ENCODE measurements at regions not wholly inside any gene's neighbourhood (a gene's known extent, or its start where the extent isn't known, plus 50 kb on each side); places are given as distances from the start of the nearest gene placed in this dataset.

DNA sequence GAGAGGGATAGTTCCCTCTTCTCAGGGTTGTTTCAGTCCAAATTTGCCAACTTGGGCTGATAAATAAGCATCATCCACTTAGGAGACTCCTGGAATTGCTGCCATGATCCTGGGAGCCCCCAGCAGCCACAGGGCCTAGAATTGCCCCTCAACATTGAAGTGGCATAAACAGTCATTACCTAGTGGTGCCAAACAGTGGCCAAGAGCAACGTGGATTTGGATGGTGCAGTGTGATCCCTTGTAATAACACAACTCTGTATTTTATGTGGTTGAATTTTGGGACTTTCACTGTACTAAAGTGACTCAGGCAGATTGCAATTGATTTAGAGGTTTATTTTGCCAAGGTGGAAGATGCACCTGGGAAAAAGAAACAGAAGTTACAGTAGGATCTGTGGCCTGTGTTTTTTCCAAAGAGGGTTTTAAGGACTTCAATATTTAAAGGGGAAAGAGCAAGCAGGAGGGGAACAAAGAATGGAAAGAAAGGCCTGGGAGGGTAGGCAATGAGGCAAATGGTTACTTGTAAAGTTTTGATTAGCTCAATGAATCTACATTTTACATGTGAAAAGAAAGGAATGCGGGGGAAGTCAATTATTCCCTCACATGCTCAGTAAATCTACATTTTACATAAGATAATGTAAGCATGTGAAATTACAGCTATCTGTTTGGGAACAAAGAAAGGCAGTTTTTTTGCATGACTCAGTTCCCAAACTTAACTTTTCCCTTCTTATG, 168.0 kb upstream of the NOX3 start:
- Histone ChIP-seq H3K27ac (ENCODE audit: low read depth, low read length) (peak overlapping the region; percentile 85), H3K27me3 (ENCODE audit: control insufficient read depth, insufficient read depth, low read length) (no peaks in the 10 kb centered on the region), H3K9ac (ENCODE audit: low read length) (no peak overlapping the region), H3K36me3 (ENCODE audit: control insufficient read depth, insufficient read depth, low read length) (no peaks in the 10 kb centered on the region), H3K4me1 (ENCODE audit: control insufficient read depth, insufficient read depth, low read length) (peaks cover 11% of the 10 kb centered on the region), H3K9me3 (ENCODE audit: control insufficient read depth, insufficient read depth, low read depth, low read length) (0 out of 2 replicates have a peak, but pooled peaks cover 5% of the 10 kb centered on the region), H3K4me3 (ENCODE audit: low read depth, low read length) (0 out of 2 replicates have a peak overlapping the region, but pooled peaks have one; percentile 19)

GRCh38 chr6:155614606-155615005, 159.0 kb upstream of the NOX3 start:
- Histone ChIP-seq H3K4me3 (ENCODE audit: low read depth, low read length) (no peak overlapping the region), H3K27me3 (ENCODE audit: control insufficient read depth, insufficient read depth, low read length) (no peaks in the 10 kb centered on the region), H3K9me3 (ENCODE audit: control insufficient read depth, insufficient read depth, low read depth, low read length) (peaks cover 46% of the 10 kb centered on the region), H3K4me1 (ENCODE audit: control insufficient read depth, insufficient read depth, low read length) (no peaks in the 10 kb centered on the region), H3K36me3 (ENCODE audit: control insufficient read depth, insufficient read depth, low read length) (no peaks in the 10 kb centered on the region), H3K9ac (ENCODE audit: low read length) (no peak overlapping the region), H3K27ac (ENCODE audit: low read depth, low read length) (no peak overlapping the region)

DNA sequence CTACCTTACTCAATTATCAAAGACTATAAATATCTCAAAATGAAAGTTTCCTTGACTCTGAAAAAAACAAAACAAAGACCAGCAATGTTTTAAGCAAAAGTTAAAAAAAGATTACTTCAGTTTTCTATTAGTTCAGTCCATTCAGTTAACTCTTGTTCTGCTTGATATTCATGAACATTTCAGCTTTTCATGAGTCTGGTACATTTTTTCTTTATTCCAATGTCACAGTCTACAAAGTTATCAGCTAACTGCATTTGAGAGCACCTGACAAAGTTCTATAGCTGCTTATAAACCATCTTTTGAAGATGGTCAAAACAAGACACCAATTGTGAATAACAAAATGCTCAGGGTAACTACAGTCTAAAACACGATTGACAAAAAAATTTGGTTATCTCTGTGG, 156.1 kb upstream of the NOX3 start:
- Histone ChIP-seq H3K36me3 (ENCODE audit: control insufficient read depth, insufficient read depth, low read length) (no peaks in the 10 kb centered on the region), H3K4me1 (ENCODE audit: control insufficient read depth, insufficient read depth, low read length) (no peaks in the 10 kb centered on the region), H3K27me3 (ENCODE audit: control insufficient read depth, insufficient read depth, low read length) (no peaks in the 10 kb centered on the region), H3K27ac (ENCODE audit: low read depth, low read length) (no peak overlapping the region), H3K9me3 (ENCODE audit: control insufficient read depth, insufficient read depth, low read depth, low read length) (peaks cover 49% of the 10 kb centered on the region), H3K9ac (ENCODE audit: low read length) (no peak overlapping the region), H3K4me3 (ENCODE audit: low read depth, low read length) (no peak overlapping the region)

DNA sequence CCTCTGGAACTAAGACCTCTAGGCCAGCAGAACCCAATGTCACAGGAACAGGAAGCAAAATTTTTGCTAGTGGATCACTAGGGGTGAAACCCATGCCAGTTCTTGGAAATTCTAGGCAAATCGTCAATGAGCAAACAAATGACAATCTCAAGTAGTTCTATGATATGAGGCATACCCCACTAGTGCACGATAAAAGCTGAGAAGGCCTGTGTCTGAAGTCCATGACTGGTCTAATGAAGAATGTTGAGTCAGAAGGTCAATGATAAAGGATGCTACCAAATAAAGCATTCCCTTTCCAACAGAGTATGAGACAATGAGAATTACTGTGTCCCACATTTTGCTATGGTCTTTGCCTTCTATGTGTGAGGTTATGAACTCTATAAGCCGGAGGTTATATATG, 149.4 kb upstream of the NOX3 start:
- Histone ChIP-seq H3K9me3 (ENCODE audit: control insufficient read depth, insufficient read depth, low read depth, low read length) (peaks cover 7% of the 10 kb centered on the region), H3K4me3 (ENCODE audit: low read depth, low read length) (no peak overlapping the region), H3K4me1 (ENCODE audit: control insufficient read depth, insufficient read depth, low read length) (no peaks in the 10 kb centered on the region), H3K27me3 (ENCODE audit: control insufficient read depth, insufficient read depth, low read length) (no peaks in the 10 kb centered on the region), H3K36me3 (ENCODE audit: control insufficient read depth, insufficient read depth, low read length) (no peaks in the 10 kb centered on the region), H3K9ac (ENCODE audit: low read length) (no peak overlapping the region), H3K27ac (ENCODE audit: low read depth, low read length) (no peak overlapping the region)

GRCh38 chr6:155599561-155599960, 143.9 kb upstream of the NOX3 start:
- no peaks in the 10 kb centered on the region for H3K36me3 ChIP-seq (ENCODE audit: control insufficient read depth, insufficient read depth, low read length)
- H3K27me3 ChIP-seq (ENCODE audit: control insufficient read depth, insufficient read depth, low read length): no peaks in the 10 kb centered on the region
- no peaks in the 10 kb centered on the region for H3K9me3 ChIP-seq (ENCODE audit: control insufficient read depth, insufficient read depth, low read depth, low read length)
- H3K4me1 ChIP-seq (ENCODE audit: control insufficient read depth, insufficient read depth, low read length): peaks cover 3% of the 10 kb centered on the region
- H3K4me3 ChIP-seq (ENCODE audit: low read depth, low read length): no peak overlapping the region
- H3K27ac ChIP-seq (ENCODE audit: low read depth, low read length): no peak overlapping the region
- no peak overlapping the region for H3K9ac ChIP-seq (ENCODE audit: low read length)

DNA sequence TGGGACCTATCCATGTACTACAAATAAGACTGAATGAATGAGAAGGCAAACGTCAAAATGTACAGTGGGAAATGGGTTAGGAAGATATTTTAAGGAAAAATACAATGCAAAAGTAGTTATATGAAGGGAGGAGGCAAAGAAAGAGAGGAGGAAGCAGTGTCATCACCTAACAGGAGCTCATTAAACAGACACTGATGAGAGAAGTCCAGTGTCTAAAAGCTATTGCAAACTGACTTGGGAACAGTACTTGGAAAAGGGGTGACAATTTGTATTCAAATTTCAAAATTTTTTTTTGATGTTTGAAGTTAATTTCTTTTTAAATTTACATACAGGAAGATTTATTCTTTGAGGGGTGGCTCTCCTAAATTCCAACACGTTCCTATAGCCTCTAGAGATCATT, 143.5 kb upstream of the NOX3 start:
- no peaks in the 10 kb centered on the region for H3K27me3 ChIP-seq (ENCODE audit: control insufficient read depth, insufficient read depth, low read length)
- H3K27ac ChIP-seq (ENCODE audit: low read depth, low read length): no peak overlapping the region
- H3K9ac ChIP-seq (ENCODE audit: low read length): no peak overlapping the region
- no peak overlapping the region for H3K4me3 ChIP-seq (ENCODE audit: low read depth, low read length)
- no peaks in the 10 kb centered on the region for H3K9me3 ChIP-seq (ENCODE audit: control insufficient read depth, insufficient read depth, low read depth, low read length)
- no peaks in the 10 kb centered on the region for H3K36me3 ChIP-seq (ENCODE audit: control insufficient read depth, insufficient read depth, low read length)
- peaks cover 3% of the 10 kb centered on the region for H3K4me1 ChIP-seq (ENCODE audit: control insufficient read depth, insufficient read depth, low read length)

DNA sequence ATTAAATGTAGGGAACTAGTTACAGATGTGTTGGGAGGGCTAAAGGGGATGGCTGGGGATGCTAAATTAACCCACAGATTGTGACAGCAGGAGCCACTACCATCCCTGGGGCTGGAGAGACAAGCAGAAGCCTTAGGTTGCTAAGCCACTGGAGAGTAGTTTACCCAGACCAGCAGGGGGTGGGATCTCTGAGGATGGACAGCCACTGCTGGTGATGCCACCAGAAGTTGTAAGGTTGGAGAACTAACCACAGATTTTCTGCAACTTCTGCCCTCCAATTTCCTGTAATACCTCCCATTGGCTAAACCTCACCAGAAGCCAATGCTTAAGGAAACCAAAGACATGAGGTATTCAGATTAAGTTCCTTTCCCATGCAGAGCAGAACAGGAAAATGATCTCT, 139.6 kb upstream of the NOX3 start:
- H3K4me1 ChIP-seq (ENCODE audit: control insufficient read depth, insufficient read depth, low read length): peaks cover 3% of the 10 kb centered on the region
- no peak overlapping the region for H3K9ac ChIP-seq (ENCODE audit: low read length)
- H3K9me3 ChIP-seq (ENCODE audit: control insufficient read depth, insufficient read depth, low read depth, low read length): no peaks in the 10 kb centered on the region
- H3K4me3 ChIP-seq (ENCODE audit: low read depth, low read length): no peak overlapping the region
- no peak overlapping the region for H3K27ac ChIP-seq (ENCODE audit: low read depth, low read length)
- H3K36me3 ChIP-seq (ENCODE audit: control insufficient read depth, insufficient read depth, low read length): no peaks in the 10 kb centered on the region
- no peaks in the 10 kb centered on the region for H3K27me3 ChIP-seq (ENCODE audit: control insufficient read depth, insufficient read depth, low read length)

DNA sequence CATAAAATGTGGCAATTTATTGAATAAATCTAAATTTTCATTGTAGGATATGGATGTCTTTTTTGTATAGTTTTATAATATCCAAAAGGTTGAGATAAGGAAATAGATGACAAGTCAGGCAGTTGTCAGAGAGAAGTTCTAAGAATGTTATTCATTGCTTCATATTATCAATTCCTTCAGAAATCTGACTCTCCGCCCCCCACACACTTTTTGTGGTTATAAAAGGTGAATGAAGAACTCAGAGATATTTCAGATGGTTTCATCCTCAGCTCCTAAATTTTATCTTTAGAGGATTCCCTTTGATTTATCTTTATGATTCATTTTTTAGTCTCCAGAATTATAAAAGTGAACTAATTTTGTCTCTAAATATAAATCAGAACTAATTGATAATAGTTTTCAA, 136.1 kb upstream of the NOX3 start:
- no peaks in the 10 kb centered on the region for H3K36me3 ChIP-seq (ENCODE audit: control insufficient read depth, insufficient read depth, low read length)
- H3K9me3 ChIP-seq (ENCODE audit: control insufficient read depth, insufficient read depth, low read depth, low read length): no peaks in the 10 kb centered on the region
- no peaks in the 10 kb centered on the region for H3K27me3 ChIP-seq (ENCODE audit: control insufficient read depth, insufficient read depth, low read length)
- H3K9ac ChIP-seq (ENCODE audit: low read length): no peak overlapping the region
- H3K4me3 ChIP-seq (ENCODE audit: low read depth, low read length): no peak overlapping the region
- H3K4me1 ChIP-seq (ENCODE audit: control insufficient read depth, insufficient read depth, low read length): no peaks in the 10 kb centered on the region
- H3K27ac ChIP-seq (ENCODE audit: low read depth, low read length): no peak overlapping the region

DNA sequence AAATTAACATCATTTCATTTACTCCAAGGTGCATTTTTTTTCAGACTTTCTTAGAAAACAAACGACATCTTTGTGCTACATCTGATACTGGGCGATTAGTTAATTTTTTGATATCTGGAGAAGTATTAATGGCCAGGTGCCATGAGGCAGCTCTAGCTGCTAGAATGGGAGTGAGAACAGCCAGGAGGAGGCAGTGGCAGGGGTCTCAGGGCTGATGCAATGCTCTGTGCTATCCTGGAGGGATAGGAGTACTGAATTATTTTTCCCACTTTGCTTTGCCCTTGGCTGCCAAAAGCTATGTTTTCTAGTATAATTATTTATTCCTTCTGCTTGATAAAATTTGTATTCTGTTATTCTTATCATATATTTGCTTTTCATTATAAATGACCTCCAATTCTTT, 133.6 kb upstream of the NOX3 start:
- H3K4me1 ChIP-seq (ENCODE audit: control insufficient read depth, insufficient read depth, low read length): no peaks in the 10 kb centered on the region; the same call in 1 of the 2 replicates

GRCh38 chr6:155587817-155588216, 132.2 kb upstream of the NOX3 start:
- Histone ChIP-seq H3K9ac (ENCODE audit: low read length) (no peak overlapping the region), H3K36me3 (ENCODE audit: control insufficient read depth, insufficient read depth, low read length) (no peaks in the 10 kb centered on the region), H3K4me1 (ENCODE audit: control insufficient read depth, insufficient read depth, low read length) (no peaks in the 10 kb centered on the region; the same call in 1 of the 2 replicates), H3K27ac (ENCODE audit: low read depth, low read length) (no peak overlapping the region), H3K9me3 (ENCODE audit: control insufficient read depth, insufficient read depth, low read depth, low read length) (0 out of 2 replicates have a peak, but pooled peaks cover 5% of the 10 kb centered on the region), H3K27me3 (ENCODE audit: control insufficient read depth, insufficient read depth, low read length) (no peaks in the 10 kb centered on the region), H3K4me3 (ENCODE audit: low read depth, low read length) (no peak overlapping the region)

More for the DNA sequence above, 133.6 kb upstream of the NOX3 start:
- Histone ChIP-seq H3K27me3 (ENCODE audit: control insufficient read depth, insufficient read depth, low read length) (no peaks in the 10 kb centered on the region), H3K36me3 (ENCODE audit: control insufficient read depth, insufficient read depth, low read length) (no peaks in the 10 kb centered on the region), H3K9ac (ENCODE audit: low read length) (no peak overlapping the region), H3K4me3 (ENCODE audit: low read depth, low read length) (no peak overlapping the region), H3K9me3 (ENCODE audit: control insufficient read depth, insufficient read depth, low read depth, low read length) (no peaks in the 10 kb centered on the region), H3K27ac (ENCODE audit: low read depth, low read length) (no peak overlapping the region)

DNA sequence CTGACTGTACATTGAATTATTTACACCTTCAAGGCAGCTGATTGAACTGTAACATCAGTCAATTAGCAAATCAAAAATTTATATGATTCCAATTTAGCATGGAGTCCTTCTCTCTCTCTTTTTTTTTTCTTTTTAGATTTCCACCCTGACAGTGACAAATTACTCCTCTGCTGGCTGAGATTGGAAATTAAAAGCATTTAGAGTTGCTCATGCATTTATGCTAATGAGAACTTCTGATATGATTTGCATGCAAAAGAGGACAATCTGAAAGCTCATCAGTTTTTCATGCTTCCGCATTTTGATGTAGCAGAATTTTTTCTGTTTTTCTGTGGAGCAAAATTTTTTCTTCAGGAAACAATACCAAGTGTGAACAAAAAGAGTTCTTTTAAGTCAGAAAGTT, 130.5 kb upstream of the NOX3 start:
- H3K4me3 ChIP-seq (ENCODE audit: low read depth, low read length): no peak overlapping the region
- H3K9me3 ChIP-seq (ENCODE audit: control insufficient read depth, insufficient read depth, low read depth, low read length): 0 out of 2 replicates have a peak, but pooled peaks cover 5% of the 10 kb centered on the region
- H3K36me3 ChIP-seq (ENCODE audit: control insufficient read depth, insufficient read depth, low read length): no peaks in the 10 kb centered on the region
- no peaks in the 10 kb centered on the region for H3K27me3 ChIP-seq (ENCODE audit: control insufficient read depth, insufficient read depth, low read length)
- H3K27ac ChIP-seq (ENCODE audit: low read depth, low read length): no peak overlapping the region
- no peak overlapping the region for H3K9ac ChIP-seq (ENCODE audit: low read length)
- H3K4me1 ChIP-seq (ENCODE audit: control insufficient read depth, insufficient read depth, low read length): no peaks in the 10 kb centered on the region; the same call in 1 of the 2 replicates
